ENCODE measurements at regions not wholly inside any gene's neighbourhood (a gene's known extent, or its start where the extent isn't known, plus 50 kb on each side); places are given as distances from the start of the nearest gene placed in this dataset.

- no peak for TF ChIP-seq POLR2A (IDR thresholded peaks at IDR 0.05; ENCODE audit: borderline replicate concordance, extremely low read depth, insufficient read depth, insufficient read length)
- no peak for TF ChIP-seq CTCF (IDR thresholded peaks at IDR 0.05 in 2 of 3, conservative IDR thresholded peaks at IDR 0.05 in 1 of 3; ENCODE audit: borderline replicate concordance in 1 of 3, insufficient read depth in 1 of 3, low read depth in 2 of 3, low read length in 2 of 3)
- no peak for TF ChIP-seq POLR2AphosphoS5 (IDR thresholded peaks at IDR 0.05; ENCODE audit: low read depth, low read length)
- no peak for TF ChIP-seq TCF7L2 (IDR thresholded peaks at IDR 0.05; ENCODE audit: borderline replicate concordance, extremely low read depth, insufficient read depth, insufficient read length)
These were observed 108.3 kb downstream of the PCSK1 start for GRCh38 chr5:96324708-96325107.

All from HCT116 (cell line).